Lower leg skin (tissue), 3 donors: ENCODE measurements at regions not wholly inside any gene's neighbourhood (a gene's known extent, or its start where the extent isn't known, plus 50 kb on each side); places are given as distances from the start of the nearest gene placed in this dataset.

Source experiments
- CTCF ChIP-seq, 3 donors: fragments of 450-650 bp; IDR thresholded peaks; one replicate each; pipeline ENCODE4 v1.5.1; 2016; ENCODE audit warnings: antibody characterized with exemption in 3 of 3, mild to moderate bottlenecking in 3 of 3, moderate library complexity in 2 of 3
- POLR2A ChIP-seq, 2 donors: fragments of 450-650 bp; IDR thresholded peaks; one replicate each; pipeline ENCODE4 v1.6.1; 2016 to 2017; ENCODE audit warnings: antibody characterized with exemption in 2 of 2, mild to moderate bottlenecking in 1 of 2, moderate library complexity in 1 of 2

DNA sequence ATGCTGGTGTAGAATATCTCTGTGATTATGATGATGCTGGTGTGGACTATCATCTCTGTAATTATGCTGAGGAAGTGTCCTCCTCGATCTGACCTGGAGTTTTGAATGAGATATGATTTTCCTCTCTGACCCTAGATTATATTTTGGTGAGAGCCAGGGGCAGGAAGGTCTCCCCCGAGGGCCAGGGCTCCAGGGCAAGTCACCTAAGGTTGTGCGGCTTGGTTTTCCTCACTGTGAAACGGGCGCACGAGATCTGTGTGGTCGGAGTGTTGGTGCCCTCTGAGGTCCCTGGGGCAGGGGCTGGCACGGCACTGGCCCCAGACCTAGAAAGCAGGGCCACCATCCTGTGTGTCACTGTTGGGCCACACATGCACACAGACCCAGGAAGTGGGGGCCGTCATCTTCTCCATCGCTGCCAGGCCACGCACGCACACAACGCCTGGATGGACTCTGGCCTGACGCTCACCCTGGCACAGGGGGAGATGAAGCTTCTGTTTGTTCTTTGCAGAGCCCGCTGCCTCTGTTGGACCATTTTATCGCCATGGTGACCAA is 67.7 kb upstream of the ZNF469 start:
- no peak for TF ChIP-seq CTCF (IDR thresholded peaks at IDR 0.05)
- no peak for TF ChIP-seq POLR2A (IDR thresholded peaks at IDR 0.05)
